ENCODE measurements at regions not wholly inside any gene's neighbourhood (a gene's known extent, or its start where the extent isn't known, plus 50 kb on each side); places are given as distances from the start of the nearest gene placed in this dataset.

DNA sequence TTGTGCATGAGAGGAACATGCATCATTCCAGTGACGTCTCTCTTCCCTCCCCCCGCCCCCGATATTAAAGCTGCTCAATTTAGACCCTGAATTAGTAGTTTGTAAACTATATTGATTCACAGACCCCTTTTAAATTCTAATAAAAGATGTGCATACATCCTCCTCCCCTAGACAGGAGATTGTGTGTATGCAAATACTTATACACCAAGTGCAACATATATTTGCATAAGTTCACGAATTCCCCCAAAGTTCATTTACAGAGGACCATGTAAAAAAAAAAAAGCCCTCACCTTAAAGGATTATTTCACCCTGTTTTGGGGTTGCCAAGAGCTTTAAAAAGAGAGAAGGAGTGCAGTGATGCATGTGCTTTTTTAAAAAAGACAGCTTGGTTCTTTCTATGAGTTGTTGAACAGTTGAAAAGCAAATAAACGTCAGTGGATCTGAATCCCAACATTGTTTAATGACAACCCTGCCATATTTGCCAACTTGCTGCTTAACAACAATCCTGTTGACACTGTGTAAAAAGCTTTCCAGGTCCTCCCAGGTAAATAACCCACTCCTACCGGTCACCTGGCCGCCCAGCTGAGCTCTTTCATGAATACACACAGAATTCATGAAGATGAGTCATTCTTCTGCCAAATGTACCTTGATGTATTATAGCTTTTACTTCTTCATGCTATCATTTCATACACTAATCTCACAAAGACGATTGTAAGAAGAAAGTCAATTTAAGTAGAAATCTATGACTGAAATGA is 211.5 kb downstream of the IKZF2 start (continued):
- TF ChIP-seq, protein P1, sequence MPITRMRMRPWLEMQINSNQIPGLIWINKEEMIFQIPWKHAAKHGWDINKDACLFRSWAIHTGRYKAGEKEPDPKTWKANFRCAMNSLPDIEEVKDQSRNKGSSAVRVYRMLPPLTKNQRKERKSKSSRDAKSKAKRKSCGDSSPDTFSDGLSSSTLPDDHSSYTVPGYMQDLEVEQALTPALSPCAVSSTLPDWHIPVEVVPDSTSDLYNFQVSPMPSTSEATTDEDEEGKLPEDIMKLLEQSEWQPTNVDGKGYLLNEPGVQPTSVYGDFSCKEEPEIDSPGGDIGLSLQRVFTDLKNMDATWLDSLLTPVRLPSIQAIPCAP (CRISPR knock-in tag; IDR thresholded peaks at IDR 0.05), result no peak
- TF ChIP-seq, protein P2, sequence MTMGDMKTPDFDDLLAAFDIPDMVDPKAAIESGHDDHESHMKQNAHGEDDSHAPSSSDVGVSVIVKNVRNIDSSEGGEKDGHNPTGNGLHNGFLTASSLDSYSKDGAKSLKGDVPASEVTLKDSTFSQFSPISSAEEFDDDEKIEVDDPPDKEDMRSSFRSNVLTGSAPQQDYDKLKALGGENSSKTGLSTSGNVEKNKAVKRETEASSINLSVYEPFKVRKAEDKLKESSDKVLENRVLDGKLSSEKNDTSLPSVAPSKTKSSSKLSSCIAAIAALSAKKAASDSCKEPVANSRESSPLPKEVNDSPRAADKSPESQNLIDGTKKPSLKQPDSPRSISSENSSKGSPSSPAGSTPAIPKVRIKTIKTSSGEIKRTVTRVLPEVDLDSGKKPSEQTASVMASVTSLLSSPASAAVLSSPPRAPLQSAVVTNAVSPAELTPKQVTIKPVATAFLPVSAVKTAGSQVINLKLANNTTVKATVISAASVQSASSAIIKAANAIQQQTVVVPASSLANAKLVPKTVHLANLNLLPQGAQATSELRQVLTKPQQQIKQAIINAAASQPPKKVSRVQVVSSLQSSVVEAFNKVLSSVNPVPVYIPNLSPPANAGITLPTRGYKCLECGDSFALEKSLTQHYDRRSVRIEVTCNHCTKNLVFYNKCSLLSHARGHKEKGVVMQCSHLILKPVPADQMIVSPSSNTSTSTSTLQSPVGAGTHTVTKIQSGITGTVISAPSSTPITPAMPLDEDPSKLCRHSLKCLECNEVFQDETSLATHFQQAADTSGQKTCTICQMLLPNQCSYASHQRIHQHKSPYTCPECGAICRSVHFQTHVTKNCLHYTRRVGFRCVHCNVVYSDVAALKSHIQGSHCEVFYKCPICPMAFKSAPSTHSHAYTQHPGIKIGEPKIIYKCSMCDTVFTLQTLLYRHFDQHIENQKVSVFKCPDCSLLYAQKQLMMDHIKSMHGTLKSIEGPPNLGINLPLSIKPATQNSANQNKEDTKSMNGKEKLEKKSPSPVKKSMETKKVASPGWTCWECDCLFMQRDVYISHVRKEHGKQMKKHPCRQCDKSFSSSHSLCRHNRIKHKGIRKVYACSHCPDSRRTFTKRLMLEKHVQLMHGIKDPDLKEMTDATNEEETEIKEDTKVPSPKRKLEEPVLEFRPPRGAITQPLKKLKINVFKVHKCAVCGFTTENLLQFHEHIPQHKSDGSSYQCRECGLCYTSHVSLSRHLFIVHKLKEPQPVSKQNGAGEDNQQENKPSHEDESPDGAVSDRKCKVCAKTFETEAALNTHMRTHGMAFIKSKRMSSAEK (CRISPR knock-in tag; IDR thresholded peaks at IDR 0.05; ENCODE audit: borderline replicate concordance), result no peak
- TF ChIP-seq, protein P3, sequence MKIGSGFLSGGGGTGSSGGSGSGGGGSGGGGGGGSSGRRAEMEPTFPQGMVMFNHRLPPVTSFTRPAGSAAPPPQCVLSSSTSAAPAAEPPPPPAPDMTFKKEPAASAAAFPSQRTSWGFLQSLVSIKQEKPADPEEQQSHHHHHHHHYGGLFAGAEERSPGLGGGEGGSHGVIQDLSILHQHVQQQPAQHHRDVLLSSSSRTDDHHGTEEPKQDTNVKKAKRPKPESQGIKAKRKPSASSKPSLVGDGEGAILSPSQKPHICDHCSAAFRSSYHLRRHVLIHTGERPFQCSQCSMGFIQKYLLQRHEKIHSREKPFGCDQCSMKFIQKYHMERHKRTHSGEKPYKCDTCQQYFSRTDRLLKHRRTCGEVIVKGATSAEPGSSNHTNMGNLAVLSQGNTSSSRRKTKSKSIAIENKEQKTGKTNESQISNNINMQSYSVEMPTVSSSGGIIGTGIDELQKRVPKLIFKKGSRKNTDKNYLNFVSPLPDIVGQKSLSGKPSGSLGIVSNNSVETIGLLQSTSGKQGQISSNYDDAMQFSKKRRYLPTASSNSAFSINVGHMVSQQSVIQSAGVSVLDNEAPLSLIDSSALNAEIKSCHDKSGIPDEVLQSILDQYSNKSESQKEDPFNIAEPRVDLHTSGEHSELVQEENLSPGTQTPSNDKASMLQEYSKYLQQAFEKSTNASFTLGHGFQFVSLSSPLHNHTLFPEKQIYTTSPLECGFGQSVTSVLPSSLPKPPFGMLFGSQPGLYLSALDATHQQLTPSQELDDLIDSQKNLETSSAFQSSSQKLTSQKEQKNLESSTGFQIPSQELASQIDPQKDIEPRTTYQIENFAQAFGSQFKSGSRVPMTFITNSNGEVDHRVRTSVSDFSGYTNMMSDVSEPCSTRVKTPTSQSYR (CRISPR knock-in tag; IDR thresholded peaks at IDR 0.05), result no peak
- no peak for TF ChIP-seq ZBTB43 (CRISPR knock-in tag; IDR thresholded peaks at IDR 0.05)
- TF ChIP-seq CREB1 (CRISPR knock-in tag; IDR thresholded peaks at IDR 0.05), result no peak
- no peak for TF ChIP-seq NFE2L1 (CRISPR knock-in tag; IDR thresholded peaks at IDR 0.05)
- TF ChIP-seq ZNF425 (CRISPR knock-in tag; conservative IDR thresholded peaks at IDR 0.05), result no peak

DNA sequence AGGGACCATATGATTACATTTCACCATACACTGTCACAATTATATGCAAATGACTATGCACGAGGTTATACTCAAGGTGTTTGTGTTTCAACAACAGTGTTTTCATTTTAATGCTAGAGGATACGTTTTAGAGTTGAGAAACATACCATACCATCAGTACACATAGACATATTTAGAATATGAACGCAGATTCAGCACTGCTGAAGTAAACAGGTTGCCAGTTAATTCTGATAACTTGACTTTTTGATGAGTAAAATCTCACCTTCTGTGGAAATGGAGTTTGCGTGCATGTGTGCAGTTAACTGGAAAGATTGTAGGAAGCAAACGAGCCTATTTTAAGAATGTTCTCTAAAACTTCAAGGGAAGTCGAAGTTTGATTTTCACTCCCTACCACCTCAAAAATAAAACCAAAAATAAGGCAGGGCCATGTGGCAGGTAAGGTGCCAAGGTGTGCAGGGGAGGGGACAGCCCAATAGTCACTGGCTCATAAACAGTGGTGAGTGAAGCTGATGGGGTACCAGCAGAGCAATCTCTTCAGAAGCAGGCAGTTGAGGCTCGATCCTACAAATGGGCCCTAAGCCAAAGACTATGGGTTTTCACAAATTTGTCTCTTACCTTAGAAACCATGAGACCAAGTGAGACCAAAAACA is 213.1 kb downstream of the IKZF2 start:
- ChIA-PET CTCF (no interaction called here), POLR2A (no interaction called here)
- H3K9me3 Mint-ChIP-seq, result peaks cover 4% of the 10 kb centered on the region
- peaks cover 49% of the 10 kb centered on the region for H3K4me1 Mint-ChIP-seq
- no peak for ATAC-seq
- no peaks in the 10 kb centered on the region for H3K36me3 Mint-ChIP-seq
- no peak overlapping the region for H3K27ac Mint-ChIP-seq
- DNase-seq (ENCODE audit: low spot score), result no peak
- no peak overlapping the region for H3K4me3 Mint-ChIP-seq
- H3K27me3 Mint-ChIP-seq (ENCODE audit: low read depth), result no peaks in the 10 kb centered on the region
- TF ChIP-seq ZNF317 (CRISPR knock-in tag; IDR thresholded peaks at IDR 0.05; ENCODE audit: borderline replicate concordance, low read depth) (no peak), JAZF1 (CRISPR knock-in tag; IDR thresholded peaks at IDR 0.05) (no peak), TCF7 (CRISPR knock-in tag; IDR thresholded peaks at IDR 0.05; ENCODE audit: low read depth) (no peak), ZNF138 (CRISPR knock-in tag; conservative IDR thresholded peaks at IDR 0.05) (no peak), ZNF121 (CRISPR knock-in tag; IDR thresholded peaks at IDR 0.05) (no peak)
- TF ChIP-seq, protein P4, sequence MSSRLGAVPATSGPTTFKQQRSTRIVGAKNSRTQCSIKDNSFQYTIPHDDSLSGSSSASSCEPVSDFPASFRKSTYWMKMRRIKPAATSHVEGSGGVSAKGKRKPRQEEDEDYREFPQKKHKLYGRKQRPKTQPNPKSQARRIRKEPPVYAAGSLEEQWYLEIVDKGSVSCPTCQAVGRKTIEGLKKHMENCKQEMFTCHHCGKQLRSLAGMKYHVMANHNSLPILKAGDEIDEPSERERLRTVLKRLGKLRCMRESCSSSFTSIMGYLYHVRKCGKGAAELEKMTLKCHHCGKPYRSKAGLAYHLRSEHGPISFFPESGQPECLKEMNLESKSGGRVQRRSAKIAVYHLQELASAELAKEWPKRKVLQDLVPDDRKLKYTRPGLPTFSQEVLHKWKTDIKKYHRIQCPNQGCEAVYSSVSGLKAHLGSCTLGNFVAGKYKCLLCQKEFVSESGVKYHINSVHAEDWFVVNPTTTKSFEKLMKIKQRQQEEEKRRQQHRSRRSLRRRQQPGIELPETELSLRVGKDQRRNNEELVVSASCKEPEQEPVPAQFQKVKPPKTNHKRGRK (CRISPR knock-in tag; IDR thresholded peaks at IDR 0.05; ENCODE audit: borderline replicate concordance), result no peak
- TF ChIP-seq, protein P5, sequence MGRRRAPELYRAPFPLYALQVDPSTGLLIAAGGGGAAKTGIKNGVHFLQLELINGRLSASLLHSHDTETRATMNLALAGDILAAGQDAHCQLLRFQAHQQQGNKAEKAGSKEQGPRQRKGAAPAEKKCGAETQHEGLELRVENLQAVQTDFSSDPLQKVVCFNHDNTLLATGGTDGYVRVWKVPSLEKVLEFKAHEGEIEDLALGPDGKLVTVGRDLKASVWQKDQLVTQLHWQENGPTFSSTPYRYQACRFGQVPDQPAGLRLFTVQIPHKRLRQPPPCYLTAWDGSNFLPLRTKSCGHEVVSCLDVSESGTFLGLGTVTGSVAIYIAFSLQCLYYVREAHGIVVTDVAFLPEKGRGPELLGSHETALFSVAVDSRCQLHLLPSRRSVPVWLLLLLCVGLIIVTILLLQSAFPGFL (CRISPR knock-in tag; IDR thresholded peaks at IDR 0.05; ENCODE audit: borderline replicate concordance), result no peak
- TF ChIP-seq, protein P6, sequence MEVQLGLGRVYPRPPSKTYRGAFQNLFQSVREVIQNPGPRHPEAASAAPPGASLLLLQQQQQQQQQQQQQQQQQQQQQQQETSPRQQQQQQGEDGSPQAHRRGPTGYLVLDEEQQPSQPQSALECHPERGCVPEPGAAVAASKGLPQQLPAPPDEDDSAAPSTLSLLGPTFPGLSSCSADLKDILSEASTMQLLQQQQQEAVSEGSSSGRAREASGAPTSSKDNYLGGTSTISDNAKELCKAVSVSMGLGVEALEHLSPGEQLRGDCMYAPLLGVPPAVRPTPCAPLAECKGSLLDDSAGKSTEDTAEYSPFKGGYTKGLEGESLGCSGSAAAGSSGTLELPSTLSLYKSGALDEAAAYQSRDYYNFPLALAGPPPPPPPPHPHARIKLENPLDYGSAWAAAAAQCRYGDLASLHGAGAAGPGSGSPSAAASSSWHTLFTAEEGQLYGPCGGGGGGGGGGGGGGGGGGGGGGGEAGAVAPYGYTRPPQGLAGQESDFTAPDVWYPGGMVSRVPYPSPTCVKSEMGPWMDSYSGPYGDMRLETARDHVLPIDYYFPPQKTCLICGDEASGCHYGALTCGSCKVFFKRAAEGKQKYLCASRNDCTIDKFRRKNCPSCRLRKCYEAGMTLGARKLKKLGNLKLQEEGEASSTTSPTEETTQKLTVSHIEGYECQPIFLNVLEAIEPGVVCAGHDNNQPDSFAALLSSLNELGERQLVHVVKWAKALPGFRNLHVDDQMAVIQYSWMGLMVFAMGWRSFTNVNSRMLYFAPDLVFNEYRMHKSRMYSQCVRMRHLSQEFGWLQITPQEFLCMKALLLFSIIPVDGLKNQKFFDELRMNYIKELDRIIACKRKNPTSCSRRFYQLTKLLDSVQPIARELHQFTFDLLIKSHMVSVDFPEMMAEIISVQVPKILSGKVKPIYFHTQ (CRISPR knock-in tag; IDR thresholded peaks at IDR 0.05), result no peak
